Activated CD4-positive, alpha-beta memory T cell treated with anti-CD3 and anti-CD28 coated beads, Interleukin-2, amount 10 ng/mL, durations not matched to agents 7 days and 5 days (primary cell): ENCODE measurements at regions not wholly inside any gene's neighbourhood (a gene's known extent, or its start where the extent isn't known, plus 50 kb on each side); places are given as distances from the start of the nearest gene placed in this dataset.
A peak's percentile ranks its signal among the peaks of the same experiment; 100 is the strongest.

Experiments
- CTCF ChIA-PET: fragments of 350-600 bp; sonication (Branson Sonifier 250); formaldehyde crosslinking; loops from one replicate; lab custom pipeline; 2021; ENCODE audit warnings: antibody characterized with exemption, inconsistent platforms; lab: Charles Lee
- POLR2A ChIA-PET: fragments of 350-600 bp; sonication (Branson Sonifier 250); formaldehyde crosslinking; loops from one replicate; lab custom pipeline; 2021; ENCODE audit warnings: antibody characterized with exemption; lab: Charles Lee
- DNase-seq: peaks from one replicate; pipeline ENCODE4 v3.0.0-alpha.2; 2020
- H3K27ac Mint-ChIP-seq: one replicate; pipeline ENCODE4 v1.8.0; 2021; ENCODE audit warnings: mild to moderate bottlenecking, mixed read lengths
- H3K27me3 Mint-ChIP-seq: one replicate; pipeline ENCODE4 v1.8.0; 2021; ENCODE audit warnings: mixed read lengths
- H3K36me3 Mint-ChIP-seq: one replicate; pipeline ENCODE4 v1.8.0; 2021; ENCODE audit warnings: low read depth, mixed read lengths
- H3K4me1 Mint-ChIP-seq: one replicate; pipeline ENCODE4 v1.8.0; 2021; ENCODE audit warnings: mixed read lengths
- H3K4me3 Mint-ChIP-seq: one replicate; pipeline ENCODE4 v1.8.0; 2021; ENCODE audit warnings: mild to moderate bottlenecking, mixed read lengths
- H3K9me3 Mint-ChIP-seq: one replicate; pipeline ENCODE4 v1.8.0; 2021; ENCODE audit warnings: mixed read lengths

GRCh38 chrX:51798701-51799100, 55.5 kb downstream of the GSPT2 start:
- POLR2A ChIA-PET: interaction anchor here (0.6 kb wide), 1 partner anchor 87 kb away, joined by 4 read pairs; no protein-coding TSS in a partner anchor

GRCh38 chrX:51802917-51803688, 59.9 kb downstream of the GSPT2 start:
- ChIA-PET POLR2A (interaction anchor here (0.6 to 1.3 kb wide), 2 partner anchors 59 to 90 kb away, joined by 3 to 7 read pairs; partner anchors contain the start of genes GSPT2 and MAGED1), CTCF (interaction anchor here (0.7 to 0.8 kb wide), 2 partner anchors 11 to 19 kb away, joined by 3 to 5 read pairs; no protein-coding TSS in a partner anchor)
- Mint-ChIP-seq H3K4me1 (peaks cover 21% of the 10 kb centered on the region), H3K4me3 (peak overlapping the region; percentile 96), H3K36me3 (peaks cover 10% of the 10 kb centered on the region), H3K9me3 (no peaks in the 10 kb centered on the region), H3K27ac (peak overlapping the region; percentile 82), H3K27me3 (peaks cover 5% of the 10 kb centered on the region)
- DNase-seq: peak; percentile 61

More at GRCh38 chrX:51798701-51799100, 55.5 kb downstream of the GSPT2 start:
- peaks cover 4% of the 10 kb centered on the region for H3K36me3 Mint-ChIP-seq
- no peaks in the 10 kb centered on the region for H3K9me3 Mint-ChIP-seq
- H3K27ac Mint-ChIP-seq: no peak overlapping the region
- CTCF ChIA-PET: no interaction called here
- H3K4me1 Mint-ChIP-seq: peaks cover 9% of the 10 kb centered on the region
- H3K27me3 Mint-ChIP-seq: peaks cover 5% of the 10 kb centered on the region
- no peak for DNase-seq
- no peak overlapping the region for H3K4me3 Mint-ChIP-seq

GRCh38 chrX:51803833-51804232, 60.6 kb downstream of the GSPT2 start:
- POLR2A ChIA-PET: no interaction called here
- DNase-seq: no peak
- peaks cover 21% of the 10 kb centered on the region for H3K4me1 Mint-ChIP-seq
- peak overlapping the region; percentile 96 for H3K4me3 Mint-ChIP-seq
- H3K9me3 Mint-ChIP-seq: no peaks in the 10 kb centered on the region
- CTCF ChIA-PET: interaction anchor here (0.6 to 0.7 kb wide), 2 partner anchors 10 to 1599 kb away, joined by 3 to 5 read pairs; partner anchors contain the start of gene CCNB3
- no peak overlapping the region for H3K27ac Mint-ChIP-seq
- H3K27me3 Mint-ChIP-seq: peaks cover 5% of the 10 kb centered on the region
- peaks cover 10% of the 10 kb centered on the region for H3K36me3 Mint-ChIP-seq

- Mint-ChIP-seq H3K27me3 (peaks cover 3% of the 10 kb centered on the region), H3K9me3 (no peaks in the 10 kb centered on the region), H3K4me3 (no peak overlapping the region), H3K4me1 (peaks cover 21% of the 10 kb centered on the region), H3K27ac (no peak overlapping the region), H3K36me3 (peaks cover 10% of the 10 kb centered on the region)
- CTCF ChIA-PET: no interaction called here
- POLR2A ChIA-PET: no interaction called here
- DNase-seq: no peak
Measured at GRCh38 chrX:51804741-51805140, 61.5 kb downstream of the GSPT2 start.

GRCh38 chrX:51813886-51814460, 70.7 kb downstream of the GSPT2 start:
- CTCF ChIA-PET: interaction anchor here (0.5 kb wide), 1 partner anchor 10 kb away, joined by 5 read pairs; no protein-coding TSS in a partner anchor
- POLR2A ChIA-PET: no interaction called here
- peaks cover 12% of the 10 kb centered on the region for H3K36me3 Mint-ChIP-seq
- H3K27me3 Mint-ChIP-seq: no peaks in the 10 kb centered on the region
- DNase-seq: no peak
- no peaks in the 10 kb centered on the region for H3K9me3 Mint-ChIP-seq
- no peaks in the 10 kb centered on the region for H3K4me1 Mint-ChIP-seq
- no peak overlapping the region for H3K4me3 Mint-ChIP-seq
- H3K27ac Mint-ChIP-seq: no peak overlapping the region

GRCh38 chrX:51824061-51824460, 69.4 kb upstream of the MAGED1 start:
- no peaks in the 10 kb centered on the region for H3K9me3 Mint-ChIP-seq
- peaks cover 12% of the 10 kb centered on the region for H3K36me3 Mint-ChIP-seq
- no peaks in the 10 kb centered on the region for H3K27me3 Mint-ChIP-seq
- DNase-seq: no peak
- ChIA-PET POLR2A (no interaction called here), CTCF (no interaction called here)
- peaks cover 1% of the 10 kb centered on the region for H3K4me1 Mint-ChIP-seq
- no peak overlapping the region for H3K27ac Mint-ChIP-seq
- H3K4me3 Mint-ChIP-seq: no peak overlapping the region

GRCh38 chrX:51825436-51825835, 68.0 kb upstream of the MAGED1 start:
- ChIA-PET POLR2A (no interaction called here), CTCF (no interaction called here)
- Mint-ChIP-seq H3K4me1 (peaks cover 1% of the 10 kb centered on the region), H3K9me3 (no peaks in the 10 kb centered on the region), H3K36me3 (peaks cover 12% of the 10 kb centered on the region), H3K4me3 (no peak overlapping the region), H3K27ac (no peak overlapping the region), H3K27me3 (no peaks in the 10 kb centered on the region)
- no peak for DNase-seq

GRCh38 chrX:51834076-51834475, 59.3 kb upstream of the MAGED1 start:
- H3K9me3 Mint-ChIP-seq: no peaks in the 10 kb centered on the region
- H3K4me3 Mint-ChIP-seq: no peak overlapping the region
- no peak for DNase-seq
- H3K27me3 Mint-ChIP-seq: no peaks in the 10 kb centered on the region
- ChIA-PET POLR2A (no interaction called here), CTCF (no interaction called here)
- H3K4me1 Mint-ChIP-seq: peaks cover 2% of the 10 kb centered on the region
- H3K27ac Mint-ChIP-seq: no peak overlapping the region
- peaks cover 3% of the 10 kb centered on the region for H3K36me3 Mint-ChIP-seq

- H3K27ac Mint-ChIP-seq: no peak overlapping the region
- ChIA-PET POLR2A (no interaction called here), CTCF (no interaction called here)
- DNase-seq: no peak
- H3K27me3 Mint-ChIP-seq: no peaks in the 10 kb centered on the region
- H3K4me3 Mint-ChIP-seq: no peak overlapping the region
- H3K9me3 Mint-ChIP-seq: no peaks in the 10 kb centered on the region
- H3K4me1 Mint-ChIP-seq: peaks cover 2% of the 10 kb centered on the region
- H3K36me3 Mint-ChIP-seq: peaks cover 3% of the 10 kb centered on the region
Measured at GRCh38 chrX:51836823-51837222, 56.6 kb upstream of the MAGED1 start.

- H3K36me3 Mint-ChIP-seq: peaks cover under 1% of the 10 kb centered on the region
- peaks cover 2% of the 10 kb centered on the region for H3K4me1 Mint-ChIP-seq
Measured at GRCh38 chrX:51837451-51837850, 56.0 kb upstream of the MAGED1 start.

GRCh38 chrX:51837921-51838320, 55.5 kb upstream of the MAGED1 start:
- CTCF ChIA-PET: no interaction called here

More at GRCh38 chrX:51837451-51837850, 56.0 kb upstream of the MAGED1 start:
- Mint-ChIP-seq H3K27me3 (no peaks in the 10 kb centered on the region), H3K4me3 (no peak overlapping the region), H3K9me3 (no peaks in the 10 kb centered on the region), H3K27ac (no peak overlapping the region)
- CTCF ChIA-PET: no interaction called here
- POLR2A ChIA-PET: no interaction called here
- DNase-seq: no peak

More at GRCh38 chrX:51837921-51838320, 55.5 kb upstream of the MAGED1 start:
- Mint-ChIP-seq H3K27ac (no peak overlapping the region), H3K4me1 (peaks cover 2% of the 10 kb centered on the region), H3K36me3 (no peaks in the 10 kb centered on the region), H3K27me3 (no peaks in the 10 kb centered on the region), H3K9me3 (no peaks in the 10 kb centered on the region), H3K4me3 (no peak overlapping the region)
- no peak for DNase-seq
- POLR2A ChIA-PET: no interaction called here
